Esophagus muscularis mucosa (tissue), 4 donors: ENCODE measurements at regions not wholly inside any gene's neighbourhood (a gene's known extent, or its start where the extent isn't known, plus 50 kb on each side); places are given as distances from the start of the nearest gene placed in this dataset.

ENCODE experiments used
- DNase-seq: peaks from one replicate; pipeline ENCODE4 v3.0.0-alpha.2; 2017; ENCODE audit errors: extremely low spot score
- H3K27ac ChIP-seq, 4 donors: fragments of 200-600 bp; sonication (generic); replicated peaks in 1 of 4; 1 replicate in 3 of 4; 2 replicates in 1 of 4; pipeline ENCODE4 v1.5.1; 2016 to 2019; ENCODE audit warnings: mild to moderate bottlenecking in 1 of 4
- H3K27me3 ChIP-seq, 4 donors: fragments of 200-600 bp; sonication (generic); one replicate each; pipeline versions ENCODE4 v1.5.1 to v1.6.0; 2016 to 2019
- H3K36me3 ChIP-seq, 4 donors: fragments of 200-600 bp; sonication (generic); one replicate each; pipeline ENCODE4 v1.5.1; 2016 to 2019
- H3K4me1 ChIP-seq, 4 donors: fragments of 200-600 bp; sonication (generic); one replicate each; pipeline ENCODE4 v1.5.1; 2016 to 2019
- H3K4me3 ChIP-seq, 4 donors: fragments of 200-600 bp; sonication (generic); 1 replicate in 2 of 4; 2 replicates in 2 of 4; pipeline ENCODE4 v1.5.1; 2016 to 2019; ENCODE audit warnings: mild to moderate bottlenecking in 4 of 4, moderate library complexity in 1 of 4
- H3K9me3 ChIP-seq, 4 donors: fragments of 200-600 bp; sonication (generic); 1 replicate in 3 of 4; 2 replicates in 1 of 4; pipeline ENCODE4 v1.5.1; 2016 to 2019
- EP300 ChIP-seq: sonication (generic); formaldehyde crosslinking; IDR thresholded peaks from one replicate; pipeline ENCODE4 v1.6.1; 2017; ENCODE audit warnings: antibody characterized with exemption
- POLR2A ChIP-seq: fragments of 450-650 bp; IDR thresholded peaks from one replicate; pipeline ENCODE4 v1.6.1; 2017; ENCODE audit warnings: antibody characterized with exemption, moderate library complexity, mild to moderate bottlenecking, low read depth
- POLR2AphosphoS5 ChIP-seq, 2 donors: sonication (generic); formaldehyde crosslinking; IDR thresholded peaks; one replicate each; pipeline ENCODE4 v1.6.1; 2017; ENCODE audit warnings: antibody characterized with exemption in 2 of 2
- WGBS: methylation state at CpG from one replicate; pipeline ENCODE4 v1.1.5; 2018; 5-methylcytosine and 5-hydroxymethylcytosine counted together
- intact Hi-C: fragments of 100-400 bp; cut with DNase I; formaldehyde crosslinking; loops from one replicate; pipeline ENCODE4 v1.15.1; 2023
- TF ChIP-seq, protein P1 (sequence below), 3 experiments: fragments of 200-600 bp in 2 of 3; fragments of 450-650 bp in 1 of 3; sonication (generic) in 2 of 3; IDR thresholded peaks; one replicate each; pipeline ENCODE4 v1.5.1; 2017 to 2019; ENCODE audit warnings: antibody characterized with exemption in 3 of 3, mild to moderate bottlenecking in 2 of 3, moderate library complexity in 1 of 3

- Histone ChIP-seq H3K36me3 (no peaks in the 10 kb centered on the region), H3K27ac (no peak overlapping the region), H3K27me3 (no peaks in the 10 kb centered on the region), H3K9me3 (peaks cover 0 to 13% (median 6%) of the 10 kb centered on the region in 4 donors), H3K4me1 (no peaks in the 10 kb centered on the region), H3K4me3 (no peak overlapping the region)
- no peak for TF ChIP-seq EP300
- TF ChIP-seq, protein P1, sequence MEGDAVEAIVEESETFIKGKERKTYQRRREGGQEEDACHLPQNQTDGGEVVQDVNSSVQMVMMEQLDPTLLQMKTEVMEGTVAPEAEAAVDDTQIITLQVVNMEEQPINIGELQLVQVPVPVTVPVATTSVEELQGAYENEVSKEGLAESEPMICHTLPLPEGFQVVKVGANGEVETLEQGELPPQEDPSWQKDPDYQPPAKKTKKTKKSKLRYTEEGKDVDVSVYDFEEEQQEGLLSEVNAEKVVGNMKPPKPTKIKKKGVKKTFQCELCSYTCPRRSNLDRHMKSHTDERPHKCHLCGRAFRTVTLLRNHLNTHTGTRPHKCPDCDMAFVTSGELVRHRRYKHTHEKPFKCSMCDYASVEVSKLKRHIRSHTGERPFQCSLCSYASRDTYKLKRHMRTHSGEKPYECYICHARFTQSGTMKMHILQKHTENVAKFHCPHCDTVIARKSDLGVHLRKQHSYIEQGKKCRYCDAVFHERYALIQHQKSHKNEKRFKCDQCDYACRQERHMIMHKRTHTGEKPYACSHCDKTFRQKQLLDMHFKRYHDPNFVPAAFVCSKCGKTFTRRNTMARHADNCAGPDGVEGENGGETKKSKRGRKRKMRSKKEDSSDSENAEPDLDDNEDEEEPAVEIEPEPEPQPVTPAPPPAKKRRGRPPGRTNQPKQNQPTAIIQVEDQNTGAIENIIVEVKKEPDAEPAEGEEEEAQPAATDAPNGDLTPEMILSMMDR (IDR thresholded peaks at IDR 0.05): no peak
- no peak for TF ChIP-seq POLR2AphosphoS5 (IDR thresholded peaks at IDR 0.05)
- TF ChIP-seq POLR2A: no peak
- DNase-seq: no peak
- intact Hi-C loops: no loop called here
- 100% methylated on average over 1 of the region's 1 CpG for WGBS
Measured at GRCh38 chr6:77124604-77125003, 338.7 kb downstream of the HTR1B start.

GRCh38 chr6:77123527-77123926 lies 339.8 kb downstream of the HTR1B start:
- DNase-seq: no peak
- intact Hi-C loops: no loop called here
- no peak overlapping the region for H3K27ac ChIP-seq
- TF ChIP-seq, protein P1 (IDR thresholded peaks at IDR 0.05): no peak
- no peak for TF ChIP-seq POLR2A
- TF ChIP-seq EP300: no peak
- TF ChIP-seq POLR2AphosphoS5 (IDR thresholded peaks at IDR 0.05): no peak
- 88% methylated on average over 3 of the region's 3 CpGs for WGBS
- no peaks in the 10 kb centered on the region for H3K4me1 ChIP-seq
- no peak overlapping the region for H3K4me3 ChIP-seq
- H3K36me3 ChIP-seq: no peaks in the 10 kb centered on the region
- no peaks in the 10 kb centered on the region for H3K27me3 ChIP-seq
- H3K9me3 ChIP-seq: peaks cover 0 to 7% (median 1%) of the 10 kb centered on the region in 4 donors

- TF ChIP-seq POLR2A (no peak), EP300 (no peak), POLR2AphosphoS5 (IDR thresholded peaks at IDR 0.05) (no peak)
- TF ChIP-seq, protein P1 (IDR thresholded peaks at IDR 0.05): no peak
- Histone ChIP-seq H3K27me3 (no peaks in the 10 kb centered on the region), H3K36me3 (no peaks in the 10 kb centered on the region), H3K27ac (no peak overlapping the region), H3K9me3 (no peaks in the 10 kb centered on the region), H3K4me1 (no peaks in the 10 kb centered on the region), H3K4me3 (no peak overlapping the region)
- WGBS: 73% methylated on average over 4 of the region's 4 CpGs
- intact Hi-C loops: no loop called here
- no peak for DNase-seq
Measured at GRCh38 chr6:77106992-77107391, 356.3 kb downstream of the HTR1B start.

DNA sequence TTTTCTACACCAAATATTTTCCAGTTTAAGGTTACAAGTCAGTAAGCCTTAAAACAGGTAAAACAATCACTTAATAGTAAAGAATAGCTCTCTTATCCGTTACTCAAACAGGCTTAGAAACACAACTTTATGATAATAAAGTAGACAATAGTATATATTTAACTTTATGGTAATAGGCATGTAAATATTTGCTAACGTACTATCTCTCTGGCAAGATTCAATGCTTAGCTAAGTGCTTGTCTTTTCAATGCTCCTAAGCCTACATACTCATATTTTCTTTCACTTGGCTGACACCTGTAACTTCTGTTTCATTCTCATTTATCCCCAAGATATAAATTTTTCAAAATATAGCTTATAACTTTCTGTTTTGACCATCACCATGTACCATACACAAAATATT lies 358.2 kb downstream of the HTR1B start:
- WGBS: 76% methylated on average over 2 of the region's 2 CpGs
- intact Hi-C loops: no loop called here
- TF ChIP-seq POLR2A (no peak), POLR2AphosphoS5 (IDR thresholded peaks at IDR 0.05) (no peak), EP300 (no peak)
- TF ChIP-seq, protein P1 (IDR thresholded peaks at IDR 0.05): no peak

GRCh38 chr6:77097940-77098339 lies 365.4 kb downstream of the HTR1B start:
- WGBS: 48% methylated on average over 2 of the region's 2 CpGs
- intact Hi-C loops: no loop called here
- no peak for DNase-seq

More for the DNA sequence above, 358.2 kb downstream of the HTR1B start:
- Histone ChIP-seq H3K9me3 (no peaks in the 10 kb centered on the region), H3K36me3 (no peaks in the 10 kb centered on the region), H3K4me1 (no peaks in the 10 kb centered on the region), H3K4me3 (no peak overlapping the region), H3K27ac (no peak overlapping the region), H3K27me3 (no peaks in the 10 kb centered on the region)
- DNase-seq: no peak

More at GRCh38 chr6:77097940-77098339, 365.4 kb downstream of the HTR1B start:
- Histone ChIP-seq H3K27ac (no peak overlapping the region), H3K4me1 (no peaks in the 10 kb centered on the region), H3K4me3 (no peak overlapping the region), H3K27me3 (no peaks in the 10 kb centered on the region), H3K36me3 (no peaks in the 10 kb centered on the region), H3K9me3 (no peaks in the 10 kb centered on the region)
- TF ChIP-seq, protein P1 (IDR thresholded peaks at IDR 0.05): no peak
- no peak for TF ChIP-seq EP300
- no peak for TF ChIP-seq POLR2A
- no peak for TF ChIP-seq POLR2AphosphoS5 (IDR thresholded peaks at IDR 0.05)
